GM21825 (cell line): ENCODE measurements at regions not wholly inside any gene's neighbourhood (a gene's known extent, or its start where the extent isn't known, plus 50 kb on each side); places are given as distances from the start of the nearest gene placed in this dataset.
A peak's percentile ranks its signal among the peaks of the same experiment; 100 is the strongest.

Experiments used
- ATAC-seq: cut with Tn5 transposase; IDR thresholded peaks from one replicate; pipeline ENCODE4 v1.9.1; 2021; ENCODE audit warnings: mild to moderate bottlenecking, moderate library complexity; ENCODE audit not compliant: unreplicated experiment

GRCh38 chr9:4435197-4435596 lies 55.1 kb upstream of the SLC1A1 start:
- ATAC-seq, result no peak

DNA sequence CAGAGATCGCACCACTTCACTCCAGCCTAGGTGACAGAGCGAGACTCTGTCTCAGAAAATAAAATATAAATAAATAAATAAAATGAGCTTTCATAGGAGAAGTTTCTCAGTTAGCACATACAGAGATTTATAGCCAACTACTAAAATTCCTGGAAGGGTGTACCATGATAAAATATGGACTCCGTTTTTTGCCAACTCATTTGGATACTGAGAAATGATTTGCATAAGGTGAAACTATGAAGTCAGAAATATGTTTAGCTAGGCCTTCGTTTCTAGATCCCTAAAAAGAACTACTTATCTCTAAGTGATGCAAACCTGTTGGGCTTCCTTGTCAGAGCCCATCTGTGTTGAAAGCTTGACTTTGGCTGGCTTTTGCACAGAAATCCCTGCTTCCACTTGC lies 56.9 kb upstream of the SLC1A1 start:
- ATAC-seq, result no peak

DNA sequence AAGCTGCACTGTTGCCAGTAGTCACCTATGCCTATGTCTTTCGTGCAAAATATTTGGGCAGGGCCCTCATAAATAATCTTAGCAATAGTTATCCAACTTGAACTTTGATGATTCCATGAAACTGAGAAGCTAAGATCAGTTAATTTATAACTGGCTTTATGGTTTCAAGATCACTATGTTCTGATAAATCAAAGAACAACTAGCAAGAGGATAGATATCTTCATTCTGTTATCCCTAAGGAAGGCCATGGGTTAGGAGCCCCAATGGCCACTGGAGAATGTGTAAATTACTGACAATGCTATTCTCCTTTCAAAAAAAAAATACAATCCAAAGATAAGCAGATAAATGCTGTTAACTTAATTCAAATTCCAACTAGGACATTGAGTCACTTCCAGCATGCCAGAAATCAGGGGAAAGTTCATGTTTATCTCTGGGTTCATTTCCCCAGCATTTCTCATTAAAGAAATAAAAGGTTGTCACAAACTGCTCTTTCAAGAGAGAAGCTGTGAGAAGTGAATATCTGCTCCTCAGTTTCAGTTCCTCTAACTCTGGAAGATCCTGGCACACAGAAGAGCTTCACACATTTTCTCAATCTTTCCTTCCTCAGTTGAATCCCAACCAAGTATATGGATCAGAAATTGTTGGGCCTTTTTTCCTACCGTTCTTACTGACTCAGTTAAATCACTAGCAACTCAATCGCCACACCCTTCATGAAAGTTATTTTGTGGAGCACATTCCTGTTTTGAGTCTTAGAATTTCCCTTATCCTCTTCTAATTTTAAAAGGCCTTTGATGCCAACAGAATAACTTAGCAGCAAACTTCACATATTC lies 59.6 kb upstream of the SLC1A1 start:
- no peak for ATAC-seq

- ATAC-seq, result no peak
Measured at GRCh38 chr9:4425319-4426045, 64.8 kb upstream of the SLC1A1 start.

DNA sequence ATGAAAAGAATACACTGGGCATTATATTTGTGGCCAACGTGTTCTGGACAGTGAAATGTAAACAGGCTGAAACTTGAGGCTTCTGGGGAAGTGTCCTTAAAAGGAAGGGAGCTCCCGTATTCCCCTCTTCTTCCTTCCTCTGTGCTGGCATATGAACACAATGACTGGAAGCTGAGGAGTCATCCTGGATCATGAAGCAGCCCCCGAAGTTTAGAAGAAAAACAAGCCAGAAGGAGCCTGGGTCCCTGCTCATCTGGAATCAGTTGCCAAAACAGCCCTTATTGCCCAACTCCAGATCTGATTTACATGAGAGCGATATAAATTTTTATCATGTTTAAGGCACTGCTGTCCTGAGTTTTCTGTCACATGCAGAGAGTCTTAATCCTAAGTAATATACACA lies 65.4 kb upstream of the SLC1A1 start:
- no peak for ATAC-seq

DNA sequence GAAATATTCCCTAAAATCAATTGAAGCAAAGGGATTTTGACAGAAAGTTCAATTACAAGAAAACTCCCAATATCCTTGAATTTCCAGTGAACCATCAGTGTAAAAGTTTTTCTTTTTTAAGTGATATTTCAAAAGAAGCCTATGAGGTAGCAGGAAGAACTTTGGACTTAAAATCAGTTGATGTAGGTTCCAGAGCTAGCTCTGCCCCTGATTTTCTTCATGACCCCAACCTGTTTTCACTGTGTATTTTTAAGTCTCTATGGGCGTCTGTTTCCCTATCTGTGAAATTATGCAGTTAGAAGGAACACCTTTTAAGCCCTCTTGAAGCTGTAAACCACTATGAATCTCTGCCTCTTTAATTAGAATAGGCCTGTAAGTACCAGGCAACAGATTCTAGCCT lies 66.2 kb upstream of the SLC1A1 start:
- ATAC-seq, result no peak

DNA sequence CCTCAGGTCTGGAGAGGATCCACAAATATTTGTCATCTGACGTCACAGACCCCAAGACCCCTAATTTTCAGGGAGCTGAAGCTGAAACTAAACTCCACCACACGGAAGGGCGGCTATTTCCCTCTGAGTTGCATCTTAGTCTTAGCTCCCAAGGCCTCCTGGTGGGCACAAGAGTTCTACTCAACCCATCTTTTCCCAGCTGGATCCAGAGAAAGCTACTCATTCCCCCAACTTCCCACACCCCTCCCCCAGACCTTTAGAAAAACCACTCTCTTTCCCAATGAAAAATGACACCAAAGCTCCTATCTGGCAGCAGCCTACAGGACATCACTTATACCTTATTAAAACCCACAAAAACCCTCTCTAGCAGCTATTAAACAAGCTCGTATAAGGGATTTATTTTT lies 67.1 kb upstream of the SLC1A1 start:
- ATAC-seq, result no peak

GRCh38 chr9:4422495-4422894 lies 67.8 kb upstream of the SLC1A1 start:
- peak; percentile 71 for ATAC-seq

- ATAC-seq, result no peak
Measured at GRCh38 chr9:4421847-4422246, 68.4 kb upstream of the SLC1A1 start.

DNA sequence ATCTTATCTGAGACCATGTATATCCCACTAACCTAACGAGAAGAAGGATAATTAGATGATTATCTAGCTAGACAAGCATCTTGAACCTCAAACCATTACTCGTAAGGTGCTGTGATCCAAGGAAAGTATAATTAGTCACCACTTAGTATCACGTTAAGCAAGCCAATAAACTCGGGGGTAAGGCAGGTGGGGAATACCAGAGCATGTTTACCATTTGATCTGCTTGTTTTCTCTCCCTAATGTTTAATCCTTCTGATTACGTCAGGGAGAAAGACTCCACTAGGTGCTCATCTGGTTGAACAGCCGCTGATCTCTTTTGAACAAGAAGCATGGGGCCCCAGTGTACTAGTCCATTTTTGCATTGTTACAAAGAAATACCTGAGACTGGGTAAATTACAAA lies 69.9 kb upstream of the SLC1A1 start:
- no peak for ATAC-seq

GRCh38 chr9:4417578-4418325 lies 72.5 kb upstream of the SLC1A1 start:
- ATAC-seq, result no peak

DNA sequence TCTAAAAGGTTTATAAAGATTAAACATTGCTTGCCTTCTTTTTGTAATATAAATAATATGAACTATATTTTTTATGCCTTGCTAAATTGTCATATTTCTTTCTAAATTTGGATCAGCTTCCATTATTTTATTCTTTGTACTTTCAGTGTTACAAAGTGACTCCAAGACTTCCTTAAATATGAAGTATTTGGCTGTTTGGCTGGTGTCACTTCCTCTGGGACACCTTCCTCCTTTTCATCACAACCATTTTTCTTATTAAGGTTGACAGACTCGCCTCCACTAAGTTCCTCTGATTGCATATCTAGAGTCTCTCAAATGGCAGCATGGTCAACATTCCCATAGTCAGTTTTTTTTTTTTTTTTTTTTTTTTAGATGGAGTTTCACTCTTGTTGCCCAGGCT lies 73.8 kb upstream of the SLC1A1 start:
- ATAC-seq, result no peak

- ATAC-seq, result no peak
Measured at GRCh38 chr9:4415281-4415680, 75.0 kb upstream of the SLC1A1 start.

- no peak for ATAC-seq
Measured at GRCh38 chr9:4413856-4414255, 76.4 kb upstream of the SLC1A1 start.

DNA sequence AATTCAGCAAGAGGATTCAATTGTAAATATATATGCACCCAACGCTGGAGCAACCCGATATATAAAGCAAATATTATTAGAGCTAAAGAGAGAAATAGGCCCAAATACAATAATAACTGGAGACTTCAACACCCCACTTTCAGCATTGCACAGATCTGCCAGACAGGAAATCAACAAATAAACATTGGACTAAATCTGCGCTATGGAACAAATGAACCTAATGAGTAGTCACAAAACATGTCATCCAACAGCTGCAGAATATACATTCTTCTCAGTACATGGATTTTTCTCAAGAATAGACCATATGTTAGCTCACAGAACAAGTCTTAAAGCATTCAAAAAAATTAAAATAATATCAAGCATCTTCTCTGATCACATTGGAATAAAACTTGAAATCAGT lies 86.1 kb upstream of the SLC1A1 start:
- no peak for ATAC-seq

- ATAC-seq, result no peak
Measured at GRCh38 chr9:4402501-4402900, 87.8 kb upstream of the SLC1A1 start.

DNA sequence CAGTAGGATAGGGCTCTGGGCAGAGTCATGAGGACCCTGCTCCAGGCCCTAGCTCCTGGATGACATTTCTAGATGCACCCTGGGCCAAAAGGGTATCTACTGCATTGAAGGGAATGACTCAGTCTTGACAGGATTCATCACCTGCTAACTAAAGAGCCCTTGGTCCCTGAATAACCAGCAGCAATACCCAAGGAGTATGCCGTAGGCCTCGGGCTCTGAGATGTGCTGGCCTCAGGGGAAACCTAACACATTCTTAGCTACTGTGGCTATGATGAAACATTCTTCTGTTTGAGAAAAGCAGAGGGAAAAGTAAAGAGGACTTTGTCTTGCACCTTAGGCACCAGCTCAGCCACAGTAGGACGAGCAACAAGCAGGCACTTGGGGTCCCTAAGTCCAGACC lies 89.5 kb upstream of the SLC1A1 start:
- no peak for ATAC-seq

GRCh38 chr9:4397917-4398316 lies 92.4 kb upstream of the SLC1A1 start:
- no peak for ATAC-seq

- no peak for ATAC-seq
Measured at GRCh38 chr9:4393806-4394523, 94.1 kb upstream of the GLIS3 start.

DNA sequence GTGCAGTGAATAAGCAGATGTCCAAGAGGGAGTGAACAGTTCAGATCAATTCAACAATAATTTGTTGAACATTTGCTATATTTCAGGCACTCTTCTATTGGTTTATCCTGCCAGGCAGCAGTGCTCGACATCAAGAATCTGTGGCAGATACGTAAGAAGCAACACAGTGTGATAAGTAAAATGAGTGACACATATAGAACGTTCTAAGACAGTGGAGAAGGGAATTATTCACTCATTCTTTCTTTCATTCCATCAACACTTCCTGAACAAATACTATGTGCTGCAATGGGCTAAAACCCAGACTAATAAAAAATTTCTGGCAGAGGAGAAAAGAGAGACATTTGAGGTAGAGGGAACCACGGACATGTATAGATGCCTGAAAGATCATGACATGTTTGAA lies 89.9 kb upstream of the GLIS3 start:
- ATAC-seq, result no peak

DNA sequence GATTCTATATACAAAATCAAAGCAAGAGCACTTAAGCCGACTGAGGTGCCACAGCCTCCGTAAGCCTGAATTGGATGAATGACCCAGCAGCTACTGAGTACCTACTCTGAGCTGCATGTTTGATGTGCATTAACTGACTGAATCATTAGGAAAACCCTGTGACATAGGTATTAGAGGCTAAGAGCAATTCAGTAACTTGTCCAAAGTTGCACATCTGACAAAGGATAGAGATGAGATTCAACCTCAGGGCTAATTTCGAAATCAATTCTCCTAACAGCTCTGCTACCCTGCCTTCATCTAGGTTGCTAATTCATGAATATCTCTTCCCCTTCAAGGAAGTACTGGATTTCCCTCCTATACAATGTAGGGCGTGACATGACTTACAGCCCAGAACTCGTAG lies 89.1 kb upstream of the GLIS3 start:
- ATAC-seq, result no peak
